ENCODE measurements at regions not wholly inside any gene's neighbourhood (a gene's known extent, or its start where the extent isn't known, plus 50 kb on each side); places are given as distances from the start of the nearest gene placed in this dataset.

DNA sequence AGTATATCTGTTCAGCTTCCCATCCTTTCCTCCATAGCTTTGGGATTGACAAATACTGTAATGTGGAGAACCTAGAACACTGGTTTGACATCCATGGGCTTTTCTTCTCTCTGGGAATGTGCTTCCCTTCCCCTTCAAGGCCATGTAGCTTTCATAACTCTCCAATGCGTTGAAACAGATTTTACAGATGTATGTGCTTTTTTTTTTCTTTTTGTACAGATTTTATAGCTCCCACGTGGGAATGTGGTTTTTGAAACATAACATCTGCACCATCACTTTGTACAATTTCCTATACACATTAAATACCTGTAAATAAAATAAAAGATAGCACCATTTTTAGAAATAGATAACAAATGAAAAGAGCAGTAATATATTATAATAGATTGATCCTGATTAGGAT is 138.5 kb upstream of the TMPRSS15 start:
- Mint-ChIP-seq H3K27me3 (no peaks in the 10 kb centered on the region), H3K36me3 (no peaks in the 10 kb centered on the region), H3K27ac (no peak overlapping the region), H3K9me3 (no peaks in the 10 kb centered on the region), H3K4me3 (no peak overlapping the region), H3K4me1 (ENCODE audit: unreplicated experiment) (no peaks in the 10 kb centered on the region)
- no peak for TF ChIP-seq CTCF (conservative IDR thresholded peaks at IDR 0.05)
- DNase-seq (ENCODE audit: extremely low spot score, unreplicated experiment) = no peak

GRCh38 chr21:18545908-18546307 is 142.3 kb upstream of the TMPRSS15 start:
- H3K36me3 Mint-ChIP-seq = no peaks in the 10 kb centered on the region
- no peak overlapping the region for H3K27ac Mint-ChIP-seq
- no peak for TF ChIP-seq CTCF (conservative IDR thresholded peaks at IDR 0.05)
- no peak for DNase-seq (ENCODE audit: extremely low spot score, unreplicated experiment)
- H3K4me3 Mint-ChIP-seq = no peak overlapping the region
- no peaks in the 10 kb centered on the region for H3K9me3 Mint-ChIP-seq
- no peaks in the 10 kb centered on the region for H3K27me3 Mint-ChIP-seq
- no peaks in the 10 kb centered on the region for H3K4me1 Mint-ChIP-seq (ENCODE audit: unreplicated experiment)

- Mint-ChIP-seq H3K27ac (no peak overlapping the region), H3K4me1 (ENCODE audit: unreplicated experiment) (no peaks in the 10 kb centered on the region), H3K27me3 (no peaks in the 10 kb centered on the region), H3K4me3 (no peak overlapping the region), H3K36me3 (no peaks in the 10 kb centered on the region), H3K9me3 (no peaks in the 10 kb centered on the region)
- no peak for DNase-seq (ENCODE audit: extremely low spot score, unreplicated experiment)
- no peak for TF ChIP-seq CTCF (conservative IDR thresholded peaks at IDR 0.05)
These were observed 143.8 kb upstream of the TMPRSS15 start for GRCh38 chr21:18547347-18547746.

DNA sequence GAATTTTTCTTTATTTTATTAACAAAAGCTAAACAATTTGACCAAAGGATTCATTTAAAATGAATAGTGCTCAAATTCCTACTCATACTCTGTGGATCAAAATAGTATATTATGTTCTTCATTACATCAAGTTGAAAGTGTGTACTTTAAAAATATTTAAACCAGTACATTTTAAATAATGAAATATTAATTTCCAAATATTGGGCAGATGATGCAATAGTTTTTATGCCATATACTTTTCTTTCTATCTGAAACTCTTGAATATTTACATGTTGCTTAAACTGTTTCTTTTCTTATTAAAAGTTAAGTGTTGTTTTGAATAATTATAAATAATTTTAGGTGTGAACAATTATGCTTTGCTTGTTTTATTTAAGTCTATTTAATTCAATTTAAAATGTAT is 144.7 kb upstream of the TMPRSS15 start:
- Mint-ChIP-seq H3K4me3 (no peak overlapping the region), H3K27me3 (no peaks in the 10 kb centered on the region), H3K27ac (no peak overlapping the region), H3K9me3 (no peaks in the 10 kb centered on the region), H3K4me1 (ENCODE audit: unreplicated experiment) (no peaks in the 10 kb centered on the region), H3K36me3 (no peaks in the 10 kb centered on the region)
- no peak for DNase-seq (ENCODE audit: extremely low spot score, unreplicated experiment)
- TF ChIP-seq CTCF (conservative IDR thresholded peaks at IDR 0.05) = no peak

GRCh38 chr21:18549214-18549905 is 145.8 kb upstream of the TMPRSS15 start:
- no peak overlapping the region for H3K27ac Mint-ChIP-seq
- TF ChIP-seq CTCF (conservative IDR thresholded peaks at IDR 0.05) = no peak
- no peaks in the 10 kb centered on the region for H3K4me1 Mint-ChIP-seq (ENCODE audit: unreplicated experiment)
- no peaks in the 10 kb centered on the region for H3K9me3 Mint-ChIP-seq
- H3K4me3 Mint-ChIP-seq = no peak overlapping the region
- no peaks in the 10 kb centered on the region for H3K36me3 Mint-ChIP-seq
- H3K27me3 Mint-ChIP-seq = no peaks in the 10 kb centered on the region
- no peak for DNase-seq (ENCODE audit: extremely low spot score, unreplicated experiment)

GRCh38 chr21:18550361-18550760 is 146.8 kb upstream of the TMPRSS15 start:
- Mint-ChIP-seq H3K27me3 (no peaks in the 10 kb centered on the region), H3K9me3 (no peaks in the 10 kb centered on the region), H3K36me3 (no peaks in the 10 kb centered on the region), H3K4me3 (no peak overlapping the region), H3K4me1 (ENCODE audit: unreplicated experiment) (no peaks in the 10 kb centered on the region), H3K27ac (no peak overlapping the region)
- no peak for TF ChIP-seq CTCF (conservative IDR thresholded peaks at IDR 0.05)
- no peak for DNase-seq (ENCODE audit: extremely low spot score, unreplicated experiment)
